ENCODE measurements at regions not wholly inside any gene's neighbourhood (a gene's known extent, or its start where the extent isn't known, plus 50 kb on each side); places are given as distances from the start of the nearest gene placed in this dataset.

- Histone ChIP-seq H2AFZ (0 out of 2 replicates have a peak overlapping the region, but pooled peaks have one; percentile 32), H4K20me1 (replicated peaks; ENCODE audit: insufficient read depth) (no peaks in the 10 kb centered on the region), H3F3A (replicated peaks; ENCODE audit: low read depth) (no peaks in the 10 kb centered on the region), H3K36me3 (ENCODE audit: insufficient read depth) (no peaks in the 10 kb centered on the region), H3K4me1 (ENCODE audit: insufficient read depth) (peaks cover 7% of the 10 kb centered on the region; the same call in 1 of the 2 replicates), H3K27ac (ENCODE audit: low read depth) (no peak overlapping the region), H3K79me2 (replicated peaks; ENCODE audit: insufficient read depth) (no peaks in the 10 kb centered on the region), H3K4me3 (no peak overlapping the region), H3K4me2 (0 out of 2 replicates have a peak overlapping the region, but pooled peaks have one; percentile 33), H3K9me2 (ENCODE audit: insufficient read depth) (no peaks in the 10 kb centered on the region), H3K27me3 (ENCODE audit: insufficient read depth) (no peaks in the 10 kb centered on the region)
- Mint-ChIP-seq H3K36me3 (ENCODE audit: low read depth) (no peaks in the 10 kb centered on the region), H3K4me1 (peaks cover 7% of the 10 kb centered on the region), H3K27ac (no peak overlapping the region; the same call in 1 of the 2 replicates), H3K9me3 (no peaks in the 10 kb centered on the region), H3K27me3 (ENCODE audit: insufficient read depth, low read depth, poor library complexity) (peaks cover 3% of the 10 kb centered on the region), H3K4me3 (no peak overlapping the region)
- no peak for ATAC-seq
- no peak for TF ChIP-seq EZH2phosphoT487 (IDR thresholded peaks at IDR 0.05; ENCODE audit: unreplicated experiment)
- TF ChIP-seq ETS1 (IDR thresholded peaks at IDR 0.05), result no peak
- TF ChIP-seq EZH2 (IDR thresholded peaks at IDR 0.05; ENCODE audit: low read depth, unreplicated experiment), result no peak
- DNase-seq (ENCODE audit: low spot score), result peak; percentile 11
Observed at GRCh38 chr4:107130157-107130556, 94.0 kb upstream of the DKK2 start.

DNA sequence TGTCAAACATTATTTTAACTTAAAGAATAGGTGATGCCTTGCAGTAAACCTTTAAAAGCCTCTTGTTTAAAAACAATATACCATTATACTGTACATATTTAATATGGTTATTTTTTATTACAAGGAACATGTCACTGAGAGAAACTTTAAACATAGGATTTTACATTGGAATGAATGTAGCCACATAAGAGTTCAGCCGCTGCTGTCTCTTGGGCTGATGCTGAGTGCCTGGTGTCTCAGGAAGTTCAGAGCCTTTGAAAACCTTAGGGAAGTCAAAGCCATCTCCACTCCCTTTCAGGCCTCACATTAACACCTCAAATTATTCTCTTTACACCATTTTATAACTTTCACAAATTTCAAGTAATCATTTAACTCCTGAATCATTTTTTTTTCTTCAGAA, 93.5 kb upstream of the DKK2 start:
- H3K9me3 Mint-ChIP-seq, result no peaks in the 10 kb centered on the region
- Histone ChIP-seq H3F3A (replicated peaks; ENCODE audit: low read depth) (no peaks in the 10 kb centered on the region), H3K4me2 (no peak overlapping the region), H3K79me2 (replicated peaks; ENCODE audit: insufficient read depth) (no peaks in the 10 kb centered on the region), H3K4me3 (no peak overlapping the region), H3K9me2 (ENCODE audit: insufficient read depth) (no peaks in the 10 kb centered on the region), H3K27me3 (ENCODE audit: insufficient read depth) (no peaks in the 10 kb centered on the region), H2AFZ (0 out of 2 replicates have a peak overlapping the region, but pooled peaks have one; percentile 32), H3K36me3 (ENCODE audit: insufficient read depth) (no peaks in the 10 kb centered on the region), H3K27ac (ENCODE audit: low read depth) (no peak overlapping the region), H4K20me1 (replicated peaks; ENCODE audit: insufficient read depth) (no peaks in the 10 kb centered on the region), H3K4me1 (ENCODE audit: insufficient read depth) (peaks cover 7% of the 10 kb centered on the region; the same call in 1 of the 2 replicates)
- H3K27ac Mint-ChIP-seq, result no peak overlapping the region
- H3K27me3 Mint-ChIP-seq (ENCODE audit: insufficient read depth, low read depth, poor library complexity), result peaks cover 3% of the 10 kb centered on the region
- DNase-seq (ENCODE audit: low spot score), result no peak
- peaks cover 7% of the 10 kb centered on the region for H3K4me1 Mint-ChIP-seq
- no peaks in the 10 kb centered on the region for H3K36me3 Mint-ChIP-seq (ENCODE audit: low read depth)
- no peak for ATAC-seq
- no peak overlapping the region for H3K4me3 Mint-ChIP-seq
- TF ChIP-seq STAT1 (IDR thresholded peaks at IDR 0.05; ENCODE audit: unreplicated experiment), result no peak
- TF ChIP-seq, protein P1, sequence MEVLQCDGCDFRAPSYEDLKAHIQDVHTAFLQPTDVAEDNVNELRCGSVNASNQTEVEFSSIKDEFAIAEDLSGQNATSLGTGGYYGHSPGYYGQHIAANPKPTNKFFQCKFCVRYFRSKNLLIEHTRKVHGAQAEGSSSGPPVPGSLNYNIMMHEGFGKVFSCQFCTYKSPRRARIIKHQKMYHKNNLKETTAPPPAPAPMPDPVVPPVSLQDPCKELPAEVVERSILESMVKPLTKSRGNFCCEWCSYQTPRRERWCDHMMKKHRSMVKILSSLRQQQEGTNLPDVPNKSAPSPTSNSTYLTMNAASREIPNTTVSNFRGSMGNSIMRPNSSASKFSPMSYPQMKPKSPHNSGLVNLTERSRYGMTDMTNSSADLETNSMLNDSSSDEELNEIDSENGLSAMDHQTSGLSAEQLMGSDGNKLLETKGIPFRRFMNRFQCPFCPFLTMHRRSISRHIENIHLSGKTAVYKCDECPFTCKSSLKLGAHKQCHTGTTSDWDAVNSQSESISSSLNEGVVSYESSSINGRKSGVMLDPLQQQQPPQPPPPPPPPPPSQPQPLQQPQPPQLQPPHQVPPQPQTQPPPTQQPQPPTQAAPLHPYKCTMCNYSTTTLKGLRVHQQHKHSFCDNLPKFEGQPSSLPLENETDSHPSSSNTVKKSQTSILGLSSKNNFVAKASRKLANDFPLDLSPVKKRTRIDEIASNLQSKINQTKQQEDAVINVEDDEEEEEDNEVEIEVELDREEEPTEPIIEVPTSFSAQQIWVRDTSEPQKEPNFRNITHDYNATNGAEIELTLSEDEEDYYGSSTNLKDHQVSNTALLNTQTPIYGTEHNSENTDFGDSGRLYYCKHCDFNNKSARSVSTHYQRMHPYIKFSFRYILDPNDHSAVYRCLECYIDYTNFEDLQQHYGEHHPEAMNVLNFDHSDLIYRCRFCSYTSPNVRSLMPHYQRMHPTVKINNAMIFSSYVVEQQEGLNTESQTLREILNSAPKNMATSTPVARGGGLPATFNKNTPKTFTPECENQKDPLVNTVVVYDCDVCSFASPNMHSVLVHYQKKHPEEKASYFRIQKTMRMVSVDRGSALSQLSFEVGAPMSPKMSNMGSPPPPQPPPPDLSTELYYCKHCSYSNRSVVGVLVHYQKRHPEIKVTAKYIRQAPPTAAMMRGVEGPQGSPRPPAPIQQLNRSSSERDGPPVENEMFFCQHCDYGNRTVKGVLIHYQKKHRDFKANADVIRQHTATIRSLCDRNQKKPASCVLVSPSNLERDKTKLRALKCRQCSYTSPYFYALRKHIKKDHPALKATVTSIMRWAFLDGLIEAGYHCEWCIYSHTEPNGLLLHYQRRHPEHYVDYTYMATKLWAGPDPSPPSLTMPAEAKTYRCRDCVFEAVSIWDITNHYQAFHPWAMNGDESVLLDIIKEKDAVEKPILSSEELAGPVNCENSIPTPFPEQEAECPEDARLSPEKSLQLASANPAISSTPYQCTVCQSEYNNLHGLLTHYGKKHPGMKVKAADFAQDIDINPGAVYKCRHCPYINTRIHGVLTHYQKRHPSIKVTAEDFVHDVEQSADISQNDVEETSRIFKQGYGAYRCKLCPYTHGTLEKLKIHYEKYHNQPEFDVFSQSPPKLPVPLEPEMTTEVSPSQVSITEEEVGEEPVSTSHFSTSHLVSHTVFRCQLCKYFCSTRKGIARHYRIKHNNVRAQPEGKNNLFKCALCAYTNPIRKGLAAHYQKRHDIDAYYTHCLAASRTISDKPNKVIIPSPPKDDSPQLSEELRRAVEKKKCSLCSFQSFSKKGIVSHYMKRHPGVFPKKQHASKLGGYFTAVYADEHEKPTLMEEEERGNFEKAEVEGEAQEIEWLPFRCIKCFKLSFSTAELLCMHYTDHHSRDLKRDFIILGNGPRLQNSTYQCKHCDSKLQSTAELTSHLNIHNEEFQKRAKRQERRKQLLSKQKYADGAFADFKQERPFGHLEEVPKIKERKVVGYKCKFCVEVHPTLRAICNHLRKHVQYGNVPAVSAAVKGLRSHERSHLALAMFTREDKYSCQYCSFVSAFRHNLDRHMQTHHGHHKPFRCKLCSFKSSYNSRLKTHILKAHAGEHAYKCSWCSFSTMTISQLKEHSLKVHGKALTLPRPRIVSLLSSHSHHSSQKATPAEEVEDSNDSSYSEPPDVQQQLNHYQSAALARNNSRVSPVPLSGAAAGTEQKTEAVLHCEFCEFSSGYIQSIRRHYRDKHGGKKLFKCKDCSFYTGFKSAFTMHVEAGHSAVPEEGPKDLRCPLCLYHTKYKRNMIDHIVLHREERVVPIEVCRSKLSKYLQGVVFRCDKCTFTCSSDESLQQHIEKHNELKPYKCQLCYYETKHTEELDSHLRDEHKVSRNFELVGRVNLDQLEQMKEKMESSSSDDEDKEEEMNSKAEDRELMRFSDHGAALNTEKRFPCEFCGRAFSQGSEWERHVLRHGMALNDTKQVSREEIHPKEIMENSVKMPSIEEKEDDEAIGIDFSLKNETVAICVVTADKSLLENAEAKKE (CRISPR knock-in tag; IDR thresholded peaks at IDR 0.05), result no peak
- TF ChIP-seq ZNF331 (CRISPR knock-in tag; IDR thresholded peaks at IDR 0.05; ENCODE audit: low read depth), result no peak
- no peak for TF ChIP-seq CREB1 (CRISPR knock-in tag; IDR thresholded peaks at IDR 0.05; ENCODE audit: low read depth)
- no peak for TF ChIP-seq ZNF114 (CRISPR knock-in tag; IDR thresholded peaks at IDR 0.05)
- TF ChIP-seq REST (IDR thresholded peaks at IDR 0.05; ENCODE audit: unreplicated experiment), result no peak
- no peak for TF ChIP-seq NANOG (IDR thresholded peaks at IDR 0.05; ENCODE audit: borderline replicate concordance)
- no peak for TF ChIP-seq EZH2phosphoT487 (IDR thresholded peaks at IDR 0.05; ENCODE audit: unreplicated experiment)
- TF ChIP-seq JUNB (IDR thresholded peaks at IDR 0.05; ENCODE audit: unreplicated experiment), result no peak
- no peak for TF ChIP-seq EZH2 (IDR thresholded peaks at IDR 0.05; ENCODE audit: low read depth, unreplicated experiment)

Measured in GM23338 (cell line).